Stimulated activated CD4-positive, alpha-beta T cell treated with anti-CD3 and anti-CD28 coated beads, Interleukin-2, amount 100 ng/mL, for 24 hours (primary cell): ENCODE measurements at regions not wholly inside any gene's neighbourhood (a gene's known extent, or its start where the extent isn't known, plus 50 kb on each side); places are given as distances from the start of the nearest gene placed in this dataset.
"Not testable (repeated sequence)": the region's sequence is repeated elsewhere in the genome, so short reads cannot be mapped to it uniquely, and the experiment has no call there.

Experiments used
- DNase-seq, 2 donors: peaks; one replicate each; pipeline ENCODE4 v3.0.0-alpha.2; 2020

DNA sequence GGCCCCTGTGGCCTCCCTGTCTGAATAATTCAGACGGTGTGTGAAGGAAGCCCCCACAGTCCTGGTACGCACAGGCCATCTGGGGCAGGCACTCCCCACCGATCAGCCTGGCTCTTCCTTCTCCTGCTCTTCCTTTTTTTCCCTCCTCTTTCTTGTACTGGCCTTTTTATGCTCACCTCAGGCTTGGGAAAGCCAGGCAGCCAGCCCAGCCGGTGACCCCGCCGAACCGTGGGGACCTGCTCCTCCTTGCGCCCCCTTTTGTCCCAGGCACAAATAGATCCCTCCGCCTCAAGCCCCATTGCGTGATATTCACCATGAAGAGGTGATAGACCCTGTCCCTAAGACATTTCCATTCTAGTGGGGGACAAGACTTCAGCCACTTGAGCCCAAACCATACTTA, 80.2 kb upstream of the BRD7 start:
- DNase-seq: no peak

DNA sequence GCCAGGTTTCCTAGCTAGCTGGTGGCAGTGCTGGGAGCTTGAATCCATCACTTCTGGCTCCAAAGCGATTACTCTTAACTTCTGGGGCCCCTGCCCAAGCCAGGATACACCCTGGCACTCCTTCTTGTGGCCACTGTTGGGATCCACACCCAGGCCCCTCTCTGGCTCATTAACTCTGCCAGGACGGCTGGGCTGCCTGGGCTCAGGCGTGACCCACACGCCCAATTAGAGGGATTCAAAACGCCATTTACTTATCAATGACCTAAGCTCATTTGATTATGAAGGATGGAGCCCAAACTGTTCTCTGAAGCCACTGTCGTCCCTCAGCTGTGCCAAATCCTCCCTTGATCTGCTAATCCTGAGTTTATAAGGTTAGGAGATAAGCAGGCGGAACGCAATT, 79.7 kb upstream of the BRD7 start:
- DNase-seq: no peak

DNA sequence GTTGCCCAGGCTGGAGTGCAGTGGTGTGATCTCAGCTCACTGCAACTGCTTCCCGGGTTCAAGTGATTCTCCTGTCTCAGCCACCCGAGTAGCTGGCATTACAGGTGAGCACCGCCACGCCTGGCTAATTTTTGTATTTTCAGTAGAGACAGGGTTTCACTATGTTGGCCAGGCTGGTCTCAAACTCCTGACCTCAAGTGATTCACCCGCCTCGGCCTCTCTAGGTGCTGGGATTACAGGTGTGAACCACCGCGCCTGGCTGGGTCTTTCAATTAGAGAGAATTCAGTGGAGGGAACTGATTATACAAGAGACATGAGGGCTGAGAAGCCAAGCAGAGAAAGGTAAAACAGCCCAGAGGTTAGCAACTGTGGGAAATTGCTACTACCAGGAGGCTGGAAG, 78.6 kb upstream of the BRD7 start:
- not testable (repeated sequence) for DNase-seq

DNA sequence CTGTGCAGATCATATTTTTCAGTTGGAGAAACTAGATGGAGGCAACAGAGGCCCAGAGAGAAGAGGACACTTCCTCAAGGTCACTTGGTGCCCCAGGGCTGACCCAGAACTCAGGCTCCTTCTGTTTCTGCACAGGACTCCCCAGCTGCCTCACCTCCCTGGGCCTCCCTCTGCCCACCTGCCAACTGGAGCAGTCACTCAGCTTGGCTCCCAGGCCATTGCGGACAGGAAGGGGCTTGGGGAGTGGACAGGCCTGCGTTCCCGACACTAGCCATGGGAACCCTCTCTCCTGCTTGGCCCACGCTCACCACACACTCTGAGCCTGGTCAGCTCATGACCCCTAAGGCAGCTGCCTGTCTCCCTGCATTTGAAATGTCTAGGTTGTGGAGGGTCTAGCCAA, 78.1 kb upstream of the BRD7 start:
- DNase-seq: no peak

DNA sequence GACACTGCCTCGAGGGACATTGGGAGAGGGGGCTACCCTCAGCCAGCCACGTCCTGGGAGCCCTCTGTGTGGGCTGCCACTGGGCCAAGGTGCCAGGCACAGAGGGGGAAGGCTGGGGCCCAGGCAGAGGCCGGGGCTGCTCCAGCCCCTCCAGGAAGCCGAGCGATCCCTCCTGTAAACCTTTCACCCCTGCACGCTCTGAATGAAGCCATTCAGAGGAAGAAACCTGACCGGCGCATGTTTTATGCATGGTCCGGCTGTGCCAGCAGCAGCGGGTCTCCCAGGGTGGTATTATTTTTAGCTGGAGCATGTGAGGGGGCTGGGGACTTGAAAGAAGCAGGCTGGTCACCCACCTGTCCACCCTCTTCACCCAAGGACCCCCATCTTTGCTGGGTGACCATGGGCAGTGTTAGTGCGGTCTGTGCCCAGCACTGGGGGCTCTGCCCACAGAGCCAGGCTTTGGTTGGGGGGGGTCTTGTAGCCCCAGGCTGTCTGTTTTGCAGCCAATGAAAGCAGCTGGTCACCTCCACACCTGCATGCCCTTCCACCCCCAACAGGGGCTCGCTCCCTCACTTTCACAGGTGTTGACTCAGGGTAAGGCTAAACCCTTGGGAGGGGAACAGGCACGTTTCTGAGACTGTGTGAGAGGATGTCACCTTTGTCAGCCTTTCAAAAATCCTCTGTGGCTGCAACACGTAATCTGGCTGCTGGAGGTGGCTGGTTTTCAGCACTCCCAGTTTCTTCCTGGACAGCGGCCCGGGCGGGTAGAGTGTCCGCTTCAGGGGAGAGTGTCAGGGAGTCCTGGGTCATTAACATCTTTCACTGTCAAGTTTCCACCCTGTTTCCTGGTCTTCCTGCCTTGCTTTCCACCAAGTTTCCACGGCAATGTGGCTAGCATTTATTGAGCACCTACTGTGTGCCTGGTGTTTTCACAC, 77.1 kb upstream of the BRD7 start:
- no peak for DNase-seq

DNA sequence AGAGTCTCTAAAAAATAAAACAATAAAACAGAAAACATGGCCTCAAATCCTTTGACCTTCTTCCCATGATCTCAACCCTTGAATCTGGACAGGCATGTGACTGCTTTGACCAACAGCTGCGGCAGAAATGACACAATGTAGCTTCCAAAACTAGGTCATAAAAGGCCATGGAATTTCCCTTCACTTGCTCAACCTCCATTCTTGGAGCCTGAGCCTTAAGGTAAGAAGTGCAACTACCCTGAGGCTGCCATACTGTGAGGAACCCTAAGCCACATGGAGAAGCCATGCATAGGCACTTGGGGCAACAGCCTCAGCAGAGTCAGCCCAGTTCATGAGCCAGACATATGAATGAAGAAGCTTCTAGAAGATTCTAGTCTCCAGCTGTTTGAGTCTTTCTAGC, 75.7 kb upstream of the BRD7 start:
- no peak for DNase-seq

DNA sequence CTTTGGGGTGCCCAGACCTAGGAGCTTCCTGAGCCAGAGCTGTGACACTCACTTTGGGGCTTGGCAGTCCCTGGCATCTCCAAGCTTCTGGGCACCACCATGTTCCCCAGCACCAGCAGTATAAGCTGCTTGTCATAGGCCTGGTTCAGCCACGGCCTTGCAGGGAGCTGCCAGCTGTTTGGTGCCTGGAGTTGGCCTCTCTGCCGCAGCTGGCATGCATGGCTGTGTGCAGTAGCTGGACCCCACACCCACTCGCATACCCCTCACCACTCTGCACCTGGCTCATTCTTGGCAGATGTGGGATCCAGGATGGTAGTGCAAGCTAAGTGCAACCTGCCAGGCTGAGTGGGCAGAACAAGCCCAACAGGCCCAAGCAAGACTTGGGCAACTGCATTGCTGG, 73.4 kb upstream of the BRD7 start:
- DNase-seq: no peak

DNA sequence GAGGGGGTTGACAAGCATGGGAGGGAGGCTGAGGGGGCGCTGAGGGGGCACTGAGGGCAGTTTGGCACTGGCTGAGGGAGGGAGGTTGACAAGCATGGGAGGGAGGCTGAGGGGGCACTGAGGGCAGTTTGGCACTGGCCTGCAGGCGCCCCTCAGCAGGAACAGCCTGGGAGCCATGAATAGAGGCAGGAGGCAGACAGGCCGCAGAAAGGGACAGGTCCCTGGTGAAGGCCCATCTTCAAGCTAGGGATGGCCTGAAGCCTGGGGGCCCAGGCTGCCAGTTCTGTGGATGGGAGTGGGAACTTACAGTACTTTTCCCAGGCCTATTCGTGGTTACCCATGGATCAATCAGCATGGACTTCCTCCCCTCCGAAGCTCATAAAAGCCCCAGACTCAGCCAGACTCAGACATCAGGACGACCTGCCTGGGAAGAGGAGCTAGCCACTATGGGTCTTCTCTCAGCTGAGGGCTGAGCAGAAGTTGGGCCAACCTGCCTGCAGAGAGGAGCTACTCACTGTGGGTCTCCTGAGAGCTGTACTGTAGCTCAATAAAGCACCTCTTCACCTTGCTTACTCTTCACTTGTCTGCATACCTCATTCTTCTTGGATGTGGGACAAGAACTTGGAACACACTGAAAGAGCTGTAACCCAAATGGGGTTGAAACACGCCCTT, 72.8 kb upstream of the BRD7 start:
- no peak for DNase-seq

DNA sequence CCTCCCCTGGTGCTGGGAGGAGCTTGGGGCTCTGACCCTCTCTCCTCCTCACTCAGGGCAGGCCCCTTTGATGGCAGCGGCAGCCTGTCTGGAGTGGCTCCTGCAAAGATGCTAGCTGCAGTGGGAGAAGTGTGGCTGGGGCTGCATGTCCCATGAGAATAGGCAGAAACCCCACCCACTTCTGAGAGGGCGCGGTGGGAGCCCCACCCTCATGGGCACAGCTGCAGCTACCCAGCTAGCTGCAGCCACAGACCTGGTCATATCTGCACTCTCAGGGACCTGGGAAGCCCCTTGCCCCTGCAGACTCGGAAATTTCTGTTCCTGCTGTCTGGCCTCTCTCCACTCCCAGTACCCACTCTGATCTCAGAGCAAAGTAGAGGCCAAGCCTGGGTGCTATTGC, 72.2 kb upstream of the BRD7 start:
- DNase-seq: no peak

DNA sequence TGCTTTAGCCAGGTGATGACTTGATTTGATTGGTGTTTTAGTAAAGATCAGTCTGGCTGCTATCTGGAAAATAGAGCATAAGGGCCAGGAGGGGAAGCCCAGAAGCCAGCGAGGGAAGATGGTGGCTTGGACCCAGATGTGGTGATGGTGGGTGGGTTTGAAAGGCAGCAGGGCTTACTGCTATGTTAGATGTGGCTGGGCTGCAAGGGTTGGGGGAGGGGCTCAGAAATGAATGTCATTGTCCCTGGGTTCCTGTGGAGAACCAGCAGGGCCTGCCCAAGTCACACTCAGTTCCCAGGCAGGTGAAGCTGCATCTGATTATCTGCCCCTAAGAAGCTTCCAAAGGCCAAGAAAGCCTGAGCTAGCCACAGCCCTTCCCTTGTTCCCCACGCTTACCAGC, 71.7 kb upstream of the BRD7 start:
- DNase-seq: peak in 1 of 2 donors; percentile 1

DNA sequence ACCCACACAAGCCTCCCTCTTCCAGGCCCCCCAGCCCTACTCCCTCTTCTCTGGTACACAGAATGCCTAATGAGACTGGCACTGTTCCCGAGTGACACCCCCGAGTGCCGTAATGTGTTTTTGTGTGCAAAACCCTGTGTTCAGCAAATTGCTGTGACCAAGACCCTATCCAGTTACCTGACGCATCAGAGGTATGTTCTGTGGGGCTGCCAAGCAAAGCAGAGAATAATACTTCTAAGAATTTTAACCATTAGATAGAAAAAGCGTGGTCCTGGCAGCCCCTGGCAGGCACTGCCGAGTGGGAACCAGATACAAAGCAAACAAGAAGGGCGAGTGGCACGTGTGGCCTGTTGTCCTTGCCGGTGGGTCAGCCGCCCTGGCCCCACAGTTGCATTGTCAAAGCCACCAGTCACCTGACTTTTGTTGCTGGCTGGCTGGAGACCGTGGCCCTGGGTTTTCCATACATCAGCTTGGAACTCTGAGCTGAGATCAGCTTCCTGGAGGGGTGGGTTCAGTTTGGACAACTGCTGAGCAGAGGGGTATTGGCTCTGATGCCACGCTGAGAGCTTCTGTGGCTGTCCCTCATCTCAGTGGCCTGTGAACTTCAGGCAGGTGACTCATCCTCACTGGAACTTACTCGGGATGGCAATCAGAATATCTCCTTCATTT, 69.1 kb upstream of the BRD7 start:
- DNase-seq: peak in 1 of 2 donors; percentile 9

DNA sequence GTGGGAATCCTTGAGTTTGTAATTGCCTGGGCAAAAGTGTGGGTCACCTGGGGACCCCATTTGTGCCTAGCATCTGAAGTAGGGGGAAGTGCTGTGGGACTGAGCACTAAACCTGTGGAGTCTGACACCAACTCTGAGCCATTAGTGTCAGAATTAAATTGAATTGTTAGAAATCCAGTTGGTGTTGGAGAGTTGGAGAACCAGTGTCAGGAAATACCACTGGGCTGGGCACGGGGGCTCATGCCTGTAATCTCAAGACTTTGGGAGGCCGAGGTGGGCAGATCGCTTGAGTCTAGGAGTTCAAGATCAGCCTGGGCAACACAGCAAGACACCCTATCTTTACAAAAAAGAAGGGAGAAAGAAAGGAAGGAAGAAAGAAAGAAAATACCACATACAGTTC, 67.5 kb upstream of the BRD7 start:
- DNase-seq: no peak

DNA sequence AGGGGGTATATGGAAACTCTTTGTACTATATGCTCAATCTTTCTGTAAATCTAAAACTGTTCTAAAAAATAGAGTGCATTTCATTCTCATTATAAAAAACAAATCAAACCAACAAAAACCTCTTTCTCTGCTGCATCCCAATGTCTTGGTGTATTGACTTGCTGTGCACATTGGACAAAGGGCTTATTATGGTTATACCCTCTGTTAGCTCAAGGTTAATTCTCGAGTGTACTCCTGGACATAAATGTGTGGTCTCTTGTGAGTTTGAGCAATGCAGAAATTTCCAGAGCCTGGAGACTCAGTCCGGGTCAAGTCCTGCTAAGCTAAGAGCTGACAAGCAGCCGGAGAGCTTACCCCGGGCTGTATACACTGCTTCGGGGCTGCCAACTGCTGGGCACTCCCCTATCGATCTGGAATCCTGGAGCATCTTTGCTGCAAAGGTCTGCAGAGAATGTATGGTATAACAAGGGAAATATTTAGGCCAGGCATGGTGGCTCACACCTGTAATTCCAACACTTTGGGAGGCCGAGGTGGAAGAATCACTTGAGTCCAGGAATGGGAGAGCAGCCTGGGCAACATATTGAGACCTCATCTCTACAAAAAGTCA, 66.2 kb upstream of the BRD7 start:
- peak in 1 of 2 donors; percentile 11 for DNase-seq

DNA sequence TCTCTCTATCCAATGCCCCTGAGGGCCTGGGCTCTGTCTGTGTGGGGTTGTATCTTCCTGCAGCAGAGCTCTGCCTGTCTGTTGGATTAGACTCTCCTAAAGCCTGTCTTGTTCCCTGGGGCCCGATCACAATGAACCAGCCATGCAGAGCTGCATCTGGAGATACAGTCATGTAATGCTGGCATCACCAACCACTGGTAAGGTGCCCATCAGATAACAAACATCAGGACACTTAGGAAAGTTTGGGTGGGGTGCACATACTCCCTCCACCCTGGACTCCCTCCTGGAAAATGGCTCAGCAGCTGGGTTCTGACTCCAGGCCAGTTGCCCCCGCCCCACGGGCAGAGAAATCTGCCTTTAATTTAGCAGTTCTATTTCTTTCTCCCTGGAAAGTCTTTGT, 61.3 kb upstream of the BRD7 start:
- DNase-seq: no peak

DNA sequence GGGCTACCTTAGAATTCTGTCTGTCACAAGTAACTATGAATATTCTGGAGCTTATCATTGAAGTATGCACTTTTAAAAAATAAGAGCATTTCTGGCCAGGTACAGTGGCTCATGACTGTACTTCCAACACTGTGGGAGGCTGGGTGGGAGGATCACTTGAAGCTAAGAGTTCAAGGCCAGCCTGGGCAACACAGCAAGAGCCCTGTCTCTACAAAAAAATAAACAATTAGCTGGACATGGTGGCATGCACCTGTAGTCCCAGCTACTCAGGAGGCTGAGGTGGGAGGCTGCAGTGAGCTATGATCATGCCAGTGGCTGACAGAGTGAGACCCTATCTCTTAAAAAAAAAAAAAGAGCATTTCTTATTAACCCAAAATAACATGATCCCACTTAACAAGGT, 60.0 kb upstream of the BRD7 start:
- no peak for DNase-seq

DNA sequence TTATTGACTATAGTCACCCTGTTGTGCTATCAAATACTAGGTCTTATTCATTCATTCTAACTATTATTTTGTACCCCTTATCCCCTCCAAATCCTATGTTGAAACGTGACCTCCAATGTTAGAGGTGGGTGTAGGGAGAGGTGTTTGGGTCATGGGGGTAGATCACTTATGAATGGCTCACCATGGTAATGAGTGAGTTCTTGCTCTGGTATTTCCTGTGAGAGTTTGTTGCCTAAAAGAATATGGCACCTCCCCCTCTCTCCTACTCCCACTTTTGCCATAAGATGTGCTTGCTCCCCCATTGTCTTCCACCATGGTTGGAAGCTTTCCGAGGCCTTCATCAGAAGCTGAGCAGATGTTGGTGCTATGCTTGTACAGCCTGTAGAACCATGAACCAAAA, 59.3 kb upstream of the BRD7 start:
- no peak for DNase-seq

DNA sequence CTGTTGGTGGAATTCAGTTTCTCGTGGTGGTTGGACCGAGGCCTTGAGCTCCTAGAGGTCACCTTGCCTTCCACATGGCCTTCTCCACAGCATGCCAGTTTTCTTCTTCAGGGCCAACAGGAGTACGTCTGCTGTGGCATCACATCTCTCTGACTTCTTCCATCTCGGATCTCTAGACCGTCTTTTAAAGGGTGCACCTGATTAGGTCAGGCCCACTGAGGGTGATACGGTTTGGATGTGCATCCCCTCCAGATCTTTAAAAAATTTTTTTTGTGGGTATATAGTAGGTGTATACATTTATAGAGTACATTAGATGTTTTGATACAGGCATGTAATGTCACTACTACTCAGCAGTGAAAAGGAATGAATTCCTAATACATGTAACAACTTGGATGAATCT, 58.3 kb upstream of the BRD7 start:
- no peak for DNase-seq

DNA sequence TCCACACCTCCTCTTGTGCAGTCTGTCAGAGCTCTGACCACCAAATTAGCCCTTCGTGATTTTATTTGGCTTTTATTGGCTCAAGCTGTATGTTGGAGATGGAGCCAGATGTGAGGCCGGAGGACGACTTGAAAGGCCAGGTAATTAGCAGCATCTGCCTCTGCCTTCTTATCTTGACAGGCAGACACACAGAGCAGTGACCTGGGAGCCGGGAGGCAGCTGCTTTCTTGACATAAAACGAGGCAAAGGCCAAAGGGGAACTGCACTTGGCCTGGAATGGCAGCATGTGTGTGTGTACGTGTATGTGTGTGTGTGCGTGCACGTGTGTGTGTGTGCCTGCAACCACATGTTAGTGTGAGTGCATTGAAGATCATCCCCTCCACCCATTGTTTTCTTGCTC, 56.9 kb upstream of the BRD7 start:
- no peak for DNase-seq

DNA sequence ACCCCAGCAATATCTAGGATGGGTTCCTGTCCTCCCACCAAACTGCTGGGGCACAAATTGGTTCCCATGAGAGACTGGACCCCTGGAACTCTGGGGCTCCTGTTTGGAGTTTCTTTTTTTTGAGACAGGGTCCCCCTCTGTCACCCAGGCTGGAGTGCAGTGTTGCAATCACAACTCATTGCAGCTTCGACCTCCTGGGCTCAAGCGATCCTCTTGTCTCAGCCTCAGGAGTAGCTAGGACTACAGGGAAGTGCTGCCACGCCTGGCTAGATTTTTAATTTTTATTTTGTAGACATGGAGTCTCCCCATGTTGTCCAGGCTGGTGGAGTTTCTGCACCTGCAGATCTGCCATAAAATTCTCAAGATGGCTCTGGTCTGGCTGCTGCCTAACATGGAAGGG, 56.3 kb upstream of the BRD7 start:
- no peak for DNase-seq

DNA sequence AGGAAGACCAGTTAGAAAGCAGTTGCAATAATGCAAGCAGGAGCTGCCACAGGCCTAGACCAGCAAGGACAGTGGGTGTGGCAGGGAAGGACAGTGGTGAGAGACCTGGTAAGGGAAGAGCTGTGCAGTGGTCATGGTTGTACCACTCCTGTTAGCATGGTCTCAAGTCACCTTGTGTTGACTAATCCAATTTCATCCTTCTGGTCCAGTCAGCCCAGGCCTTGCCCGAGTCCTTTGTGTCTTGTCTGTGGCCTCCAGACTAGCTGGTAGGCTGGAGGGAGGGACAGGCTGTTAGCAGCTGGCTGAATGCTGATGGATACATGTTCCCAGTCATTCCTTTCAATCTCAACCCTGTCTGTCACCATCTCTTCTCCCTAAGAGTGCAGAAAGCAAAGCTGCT, 54.1 kb upstream of the BRD7 start:
- no peak for DNase-seq

DNA sequence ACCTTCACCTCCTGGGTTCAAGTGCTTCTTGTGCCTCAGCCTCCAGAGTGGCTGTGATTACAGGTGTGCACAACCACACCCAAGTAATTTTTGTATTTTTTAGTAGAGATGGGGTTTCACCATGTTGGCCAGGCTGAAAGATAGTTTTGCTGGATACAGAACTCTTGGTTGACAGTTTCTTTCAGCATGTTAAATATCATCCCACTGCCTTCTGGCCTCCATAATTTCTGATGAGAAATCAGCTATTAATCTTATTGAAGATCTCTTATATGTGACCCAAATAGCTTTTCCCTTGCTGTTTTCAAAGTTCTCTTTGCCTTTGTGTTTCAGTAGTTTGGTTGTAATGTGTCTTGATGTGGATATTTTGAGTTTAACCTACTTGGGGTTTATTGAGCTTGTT, 50.3 kb upstream of the BRD7 start:
- no peak for DNase-seq
